Keratinocyte (primary cell): ENCODE measurements at regions not wholly inside any gene's neighbourhood (a gene's known extent, or its start where the extent isn't known, plus 50 kb on each side); places are given as distances from the start of the nearest gene placed in this dataset.

ENCODE experiments used
- DNase-seq: peaks from one replicate; pipeline ENCODE4 v3.0.0-alpha.2; 2011; ENCODE audit warnings: low read depth, missing footprints, low spot score
- FAIRE-seq: peaks from 2 replicates; lab custom pipeline; 2011; peaks lifted over from hg19 to GRCh38; lab: Jason Lieb, UNC
- H2AFZ ChIP-seq: 2 replicates; pipeline ENCODE4 v1.6.0; 2012; ENCODE audit warnings: low read length, control low read depth, inconsistent platforms; ENCODE audit not compliant: control insufficient read depth
- H3K27ac ChIP-seq: 2 replicates; pipeline ENCODE4 v1.5.1; 2011; ENCODE audit warnings: low read length; ENCODE audit not compliant: control insufficient read depth, insufficient read depth
- H3K27me3 ChIP-seq: 3 replicates; pipeline ENCODE4 v1.6.0; 2011; ENCODE audit warnings: low read length; ENCODE audit not compliant: control insufficient read depth, insufficient read depth; ENCODE audit errors: extremely low read depth
- H3K36me3 ChIP-seq, 2 experiments: 2 replicates in 1 of 2; 3 replicates in 1 of 2; pipeline ENCODE4 v1.5.1; 2011; ENCODE audit warnings: low read length in 2 of 2, mild to moderate bottlenecking in 1 of 2; ENCODE audit not compliant: control insufficient read depth in 2 of 2, insufficient read depth in 2 of 2; ENCODE audit errors: extremely low read depth in 1 of 2
- H3K4me1 ChIP-seq: 3 replicates; pipeline ENCODE4 v1.5.1; 2011; ENCODE audit warnings: low read length; ENCODE audit not compliant: control insufficient read depth, insufficient read depth; ENCODE audit errors: extremely low read depth
- H3K4me2 ChIP-seq: 3 replicates; pipeline ENCODE4 v1.6.0; 2011; ENCODE audit warnings: low read depth, low read length; ENCODE audit not compliant: control insufficient read depth, insufficient read depth; ENCODE audit errors: extremely low read depth
- H3K4me3 ChIP-seq, 3 experiments: fragments of 200-600 bp in 1 of 3; sonication (generic) in 1 of 3; 2 replicates in 2 of 3; 3 replicates in 1 of 3; pipeline ENCODE4 v1.5.1; 2011 to 2016; ENCODE audit warnings: low read length in 3 of 3, mild to moderate bottlenecking in 3 of 3, control low read depth in 2 of 3, inconsistent platforms in 1 of 3, low read depth in 1 of 3, mixed read lengths in 1 of 3, mixed run types in 1 of 3, moderate library complexity in 1 of 3; ENCODE audit not compliant: control insufficient read depth in 2 of 3, insufficient read depth in 2 of 3; ENCODE audit errors: extremely low read depth in 1 of 3
- H3K79me2 ChIP-seq: 2 replicates; pipeline ENCODE4 v1.6.0; 2012; ENCODE audit warnings: low read length; ENCODE audit not compliant: control insufficient read depth, insufficient read depth
- H3K9ac ChIP-seq: 3 replicates; pipeline ENCODE4 v1.6.0; 2011; ENCODE audit warnings: low read length; ENCODE audit not compliant: control insufficient read depth, insufficient read depth; ENCODE audit errors: extremely low read depth
- H3K9me1 ChIP-seq: 3 replicates; pipeline ENCODE4 v1.6.0; 2011; ENCODE audit warnings: low read length; ENCODE audit not compliant: control insufficient read depth, insufficient read depth; ENCODE audit errors: extremely low read depth
- H3K9me3 ChIP-seq: 2 replicates; pipeline ENCODE4 v1.5.1; 2012; ENCODE audit warnings: low read depth, low read length; ENCODE audit not compliant: control insufficient read depth
- H4K20me1 ChIP-seq: 3 replicates; pipeline ENCODE4 v1.6.0; 2011; ENCODE audit warnings: low read length; ENCODE audit not compliant: control insufficient read depth, insufficient read depth; ENCODE audit errors: extremely low read depth
- EZH2 ChIP-seq: IDR thresholded peaks from one replicate; pipeline ENCODE4 v1.6.1; 2012; ENCODE audit warnings: inconsistent platforms, mild to moderate bottlenecking, low read length, moderate library complexity
- dilution Hi-C: fragments of 300-500 bp; cut with MboI; formaldehyde crosslinking; loops from one replicate; pipeline ENCODE4 v1.7.0; 2020; ENCODE audit warnings: low sequenced_read_pairs; ENCODE audit not compliant: extremely low pct_ligation_motif_present
- TF ChIP-seq, protein P1 (sequence below), 3 experiments: IDR thresholded peaks in 1 of 3; conservative IDR thresholded peaks in 1 of 3; optimal IDR thresholded peaks in 1 of 3; 2 replicates in 2 of 3; 3 replicates in 1 of 3; pipeline versions ENCODE3 to v1.5.1; 2011; ENCODE audit warnings: low read length in 3 of 3, mild to moderate bottlenecking in 3 of 3, moderate library complexity in 2 of 3, control low read depth in 1 of 3, inconsistent platforms in 1 of 3; ENCODE audit not compliant: insufficient read depth in 2 of 3; ENCODE audit errors: extremely low read depth in 1 of 3

GRCh38 chr12:114032801-114033200 lies 66.7 kb upstream of the RBM19 start:
- dilution Hi-C loops = no loop called here
- no peak overlapping the region for H3K27ac ChIP-seq
- TF ChIP-seq EZH2 = no peak
- FAIRE-seq (no peak), DNase-seq (no peak)
- no peaks in the 10 kb centered on the region for H4K20me1 ChIP-seq
- H2AFZ ChIP-seq = no peak overlapping the region
- no peaks in the 10 kb centered on the region for H3K79me2 ChIP-seq
- H3K4me3 ChIP-seq = no peak overlapping the region
- no peaks in the 10 kb centered on the region for H3K4me1 ChIP-seq
- H3K36me3 ChIP-seq = no peaks in the 10 kb centered on the region
- no peak overlapping the region for H3K9ac ChIP-seq
- H3K9me3 ChIP-seq = no peaks in the 10 kb centered on the region
- H3K4me2 ChIP-seq = no peak overlapping the region
- H3K27me3 ChIP-seq = no peaks in the 10 kb centered on the region
- no peaks in the 10 kb centered on the region for H3K9me1 ChIP-seq

- FAIRE-seq (no peak), DNase-seq (no peak)
- Histone ChIP-seq H3K9me3 (no peaks in the 10 kb centered on the region), H4K20me1 (no peaks in the 10 kb centered on the region), H2AFZ (no peak overlapping the region), H3K27ac (no peak overlapping the region), H3K79me2 (no peaks in the 10 kb centered on the region), H3K27me3 (no peaks in the 10 kb centered on the region), H3K4me3 (no peak overlapping the region), H3K9me1 (no peaks in the 10 kb centered on the region), H3K9ac (no peak overlapping the region), H3K4me2 (no peak overlapping the region), H3K36me3 (no peaks in the 10 kb centered on the region), H3K4me1 (no peaks in the 10 kb centered on the region)
- dilution Hi-C loops = no loop called here
- TF ChIP-seq EZH2 = no peak
- TF ChIP-seq, protein P1, sequence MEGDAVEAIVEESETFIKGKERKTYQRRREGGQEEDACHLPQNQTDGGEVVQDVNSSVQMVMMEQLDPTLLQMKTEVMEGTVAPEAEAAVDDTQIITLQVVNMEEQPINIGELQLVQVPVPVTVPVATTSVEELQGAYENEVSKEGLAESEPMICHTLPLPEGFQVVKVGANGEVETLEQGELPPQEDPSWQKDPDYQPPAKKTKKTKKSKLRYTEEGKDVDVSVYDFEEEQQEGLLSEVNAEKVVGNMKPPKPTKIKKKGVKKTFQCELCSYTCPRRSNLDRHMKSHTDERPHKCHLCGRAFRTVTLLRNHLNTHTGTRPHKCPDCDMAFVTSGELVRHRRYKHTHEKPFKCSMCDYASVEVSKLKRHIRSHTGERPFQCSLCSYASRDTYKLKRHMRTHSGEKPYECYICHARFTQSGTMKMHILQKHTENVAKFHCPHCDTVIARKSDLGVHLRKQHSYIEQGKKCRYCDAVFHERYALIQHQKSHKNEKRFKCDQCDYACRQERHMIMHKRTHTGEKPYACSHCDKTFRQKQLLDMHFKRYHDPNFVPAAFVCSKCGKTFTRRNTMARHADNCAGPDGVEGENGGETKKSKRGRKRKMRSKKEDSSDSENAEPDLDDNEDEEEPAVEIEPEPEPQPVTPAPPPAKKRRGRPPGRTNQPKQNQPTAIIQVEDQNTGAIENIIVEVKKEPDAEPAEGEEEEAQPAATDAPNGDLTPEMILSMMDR (optimal IDR thresholded peaks at IDR 0.05 in 1 of 3, IDR thresholded peaks at IDR 0.05 in 1 of 3, conservative IDR thresholded peaks at IDR 0.05 in 1 of 3; ENCODE audit: extremely low read depth in 1 of 3, insufficient read depth in 2 of 3, low read length in 3 of 3) = no peak
Measured at GRCh38 chr12:114030451-114030850, 64.3 kb upstream of the RBM19 start.

- Histone ChIP-seq H4K20me1 (no peaks in the 10 kb centered on the region), H3K27me3 (no peaks in the 10 kb centered on the region), H3K9ac (no peak overlapping the region), H3K9me3 (no peaks in the 10 kb centered on the region), H3K79me2 (no peaks in the 10 kb centered on the region), H3K27ac (no peak overlapping the region), H2AFZ (no peak overlapping the region), H3K36me3 (no peaks in the 10 kb centered on the region), H3K4me1 (no peaks in the 10 kb centered on the region), H3K4me2 (no peak overlapping the region), H3K4me3 (no peak overlapping the region), H3K9me1 (no peaks in the 10 kb centered on the region)
- DNase-seq = no peak
- no peak for FAIRE-seq
- TF ChIP-seq, protein P1 (optimal IDR thresholded peaks at IDR 0.05 in 1 of 3, IDR thresholded peaks at IDR 0.05 in 1 of 3, conservative IDR thresholded peaks at IDR 0.05 in 1 of 3; ENCODE audit: extremely low read depth in 1 of 3, insufficient read depth in 2 of 3, low read length in 3 of 3) = no peak
- dilution Hi-C loops = no loop called here
Measured at GRCh38 chr12:114026805-114027204, 60.7 kb upstream of the RBM19 start.
